Endodermal cell (in vitro differentiated cells): ENCODE measurements at regions not wholly inside any gene's neighbourhood (a gene's known extent, or its start where the extent isn't known, plus 50 kb on each side); places are given as distances from the start of the nearest gene placed in this dataset.

Source experiments
- DNase-seq: peaks from one replicate; pipeline ENCODE4 v3.0.0-alpha.2; 2017
- H3K27ac ChIP-seq: 2 replicates; pipeline ENCODE4 v1.5.1; 2013; ENCODE audit warnings: mild to moderate bottlenecking, low read depth, low read length, moderate library complexity
- H3K27me3 ChIP-seq: 2 replicates; pipeline ENCODE4 v1.6.1; 2013; ENCODE audit warnings: mild to moderate bottlenecking, low read length, moderate library complexity; ENCODE audit not compliant: insufficient read depth, control insufficient read depth, poor library complexity, severe bottlenecking
- H3K36me3 ChIP-seq: 2 replicates; pipeline ENCODE4 v1.7.0; 2013; ENCODE audit warnings: mild to moderate bottlenecking, low read length, moderate library complexity; ENCODE audit not compliant: control insufficient read depth, insufficient read depth
- H3K4me1 ChIP-seq: one replicate; pipeline ENCODE4 v1.7.0; 2013; ENCODE audit warnings: low read length; ENCODE audit not compliant: control insufficient read depth, insufficient read depth
- H3K4me3 ChIP-seq: 2 replicates; pipeline ENCODE4 v1.5.1; 2013; ENCODE audit warnings: mild to moderate bottlenecking, low read length, moderate library complexity
- H3K9ac ChIP-seq: 2 replicates; pipeline ENCODE4 v1.6.1; 2013; ENCODE audit warnings: mild to moderate bottlenecking, low read length, moderate library complexity; ENCODE audit not compliant: poor library complexity, severe bottlenecking; ENCODE audit errors: extremely low read depth
- H3K9me3 ChIP-seq: 2 replicates; pipeline ENCODE4 v1.6.1; 2013; ENCODE audit warnings: mild to moderate bottlenecking, low read length, moderate library complexity; ENCODE audit not compliant: control insufficient read depth
- H3K27ac Mint-ChIP-seq: 2 replicates; pipeline ENCODE4 v1.8.0; 2020; ENCODE audit warnings: mixed read lengths
- H3K27me3 Mint-ChIP-seq: 2 replicates; pipeline ENCODE4 v1.8.0; 2021; ENCODE audit warnings: mild to moderate bottlenecking, mixed read lengths; ENCODE audit not compliant: insufficient read depth
- H3K36me3 Mint-ChIP-seq: 2 replicates; pipeline ENCODE4 v1.8.0; 2020; ENCODE audit warnings: low read depth, mixed read lengths
- H3K4me1 Mint-ChIP-seq: 2 replicates; pipeline ENCODE4 v1.8.0; 2020; ENCODE audit warnings: mixed read lengths
- H3K4me3 Mint-ChIP-seq: 2 replicates; pipeline ENCODE4 v1.8.0; 2020; ENCODE audit warnings: mild to moderate bottlenecking, moderate library complexity, mixed read lengths
- H3K9me3 Mint-ChIP-seq: 2 replicates; pipeline ENCODE4 v1.8.0; 2020; ENCODE audit warnings: mild to moderate bottlenecking, mixed read lengths
- CTCF ChIP-seq: fragments of 200-600 bp; sonication (generic); conservative IDR thresholded peaks from 2 replicates; pipeline ENCODE4 v1.5.0; 2021; ENCODE audit warnings: antibody characterized with exemption, mild to moderate bottlenecking
- WGBS, 2 experiments: methylation state at CpG; one replicate each; pipeline versions ENCODE4 v1.1.5 to v1.1.7; 2013; ENCODE audit warnings: missing lambda C conversion rate in 2 of 2, mixed read lengths in 1 of 2; ENCODE audit not compliant: insufficient coverage in 1 of 2, insufficient read length in 1 of 2; 5-methylcytosine and 5-hydroxymethylcytosine counted together

DNA sequence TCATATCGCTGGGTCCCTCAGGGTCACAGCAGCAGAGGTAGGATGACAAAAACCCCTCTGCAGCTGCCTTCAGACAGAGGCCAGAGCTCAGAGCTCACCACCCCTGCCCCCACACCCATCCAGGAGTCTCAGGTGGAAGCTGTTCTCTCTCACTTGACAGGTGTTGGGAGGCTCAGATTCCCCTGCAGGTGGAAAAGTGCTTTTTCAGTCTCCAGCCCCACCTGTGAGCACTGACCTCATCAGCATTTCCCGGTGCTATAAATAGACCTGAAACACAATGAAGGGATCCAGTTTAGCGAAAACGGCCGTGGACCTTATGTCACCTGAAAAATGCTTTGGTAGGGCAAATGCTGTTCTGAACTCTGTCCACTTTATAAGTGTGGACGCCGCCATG is 254.9 kb downstream of the NDUFA10 start:
- no peaks in the 10 kb centered on the region for H3K36me3 Mint-ChIP-seq
- 93% methylated on average over 6 to 7 of the region's 7 CpGs for WGBS, 2 experiments

DNA sequence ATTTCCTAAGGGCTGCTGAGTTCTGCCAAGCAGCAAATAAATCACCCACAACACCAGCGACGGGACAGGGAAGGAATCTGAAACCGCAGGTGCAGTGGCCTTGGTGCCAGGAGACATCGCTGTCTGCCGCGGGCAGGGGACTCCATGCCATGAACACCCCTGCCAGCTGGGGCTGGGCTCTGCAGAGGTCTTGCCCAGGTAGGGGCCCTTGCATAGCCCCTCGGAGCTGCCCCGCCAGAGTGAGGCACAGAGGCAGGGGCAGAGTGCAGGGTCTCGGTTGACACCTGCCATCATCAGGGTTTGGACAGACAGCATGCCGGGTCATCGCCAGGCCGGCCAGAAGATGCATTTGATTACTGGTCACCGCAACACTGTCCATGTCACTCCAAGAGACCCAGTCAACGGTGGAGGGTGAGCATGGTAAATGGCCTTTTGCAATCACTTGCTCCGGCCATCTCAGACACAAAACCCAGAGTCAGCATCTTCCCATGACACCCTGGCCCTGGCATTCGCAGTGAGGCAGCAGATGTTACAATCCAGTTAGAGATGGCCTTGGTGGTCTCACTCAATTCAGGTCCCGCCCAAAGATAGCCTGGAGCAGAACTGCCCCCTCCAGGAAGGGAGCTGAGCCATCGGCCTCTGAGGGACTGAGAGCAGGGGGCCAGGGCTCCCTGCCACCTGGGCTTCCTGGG is 255.4 kb downstream of the NDUFA10 start:
- no peaks in the 10 kb centered on the region for H3K4me1 Mint-ChIP-seq
- Histone ChIP-seq H3K27ac (no peak overlapping the region), H3K36me3 (no peaks in the 10 kb centered on the region), H3K9me3 (peaks cover 7% of the 10 kb centered on the region), H3K4me3 (no peak overlapping the region), H3K27me3 (no peaks in the 10 kb centered on the region), H3K9ac (no peak overlapping the region), H3K4me1 (no peaks in the 10 kb centered on the region)
- peaks cover 17% of the 10 kb centered on the region for H3K9me3 Mint-ChIP-seq
- no peak overlapping the region for H3K4me3 Mint-ChIP-seq
- WGBS, 2 experiments, result 92% methylated on average over 13 to 18 of the region's 18 CpGs
- H3K36me3 Mint-ChIP-seq, result no peaks in the 10 kb centered on the region
- TF ChIP-seq CTCF, result no peak
- no peak overlapping the region for H3K27ac Mint-ChIP-seq
- no peak for DNase-seq
- H3K27me3 Mint-ChIP-seq, result peaks cover 6% of the 10 kb centered on the region

More for the DNA sequence above, 254.9 kb downstream of the NDUFA10 start:
- no peaks in the 10 kb centered on the region for H3K4me1 ChIP-seq
- H3K27ac Mint-ChIP-seq, result no peak overlapping the region
- H3K36me3 ChIP-seq, result no peaks in the 10 kb centered on the region
- no peak overlapping the region for H3K4me3 Mint-ChIP-seq
- no peak overlapping the region for H3K9ac ChIP-seq
- no peaks in the 10 kb centered on the region for H3K27me3 ChIP-seq
- no peak overlapping the region for H3K4me3 ChIP-seq
- H3K27me3 Mint-ChIP-seq, result peaks cover 6% of the 10 kb centered on the region
- peaks cover 17% of the 10 kb centered on the region for H3K9me3 Mint-ChIP-seq
- no peak overlapping the region for H3K27ac ChIP-seq
- H3K9me3 ChIP-seq, result peaks cover 7% of the 10 kb centered on the region
- no peak for DNase-seq
- TF ChIP-seq CTCF, result peak; percentile 39
- no peaks in the 10 kb centered on the region for H3K4me1 Mint-ChIP-seq

GRCh38 chr2:239768907-239769553 is 256.1 kb downstream of the NDUFA10 start:
- no peak for DNase-seq
- no peak for TF ChIP-seq CTCF
- no peak overlapping the region for H3K4me3 ChIP-seq
- Mint-ChIP-seq H3K27me3 (peaks cover 4% of the 10 kb centered on the region), H3K9me3 (peaks cover 17% of the 10 kb centered on the region), H3K4me3 (no peak overlapping the region), H3K27ac (no peak overlapping the region), H3K36me3 (no peaks in the 10 kb centered on the region), H3K4me1 (no peaks in the 10 kb centered on the region)
- peaks cover 7% of the 10 kb centered on the region for H3K9me3 ChIP-seq
- H3K27me3 ChIP-seq, result no peaks in the 10 kb centered on the region
- WGBS, 2 experiments, result 91 to 94% methylated on average over 4 to 10 of the region's 10 CpGs
- no peaks in the 10 kb centered on the region for H3K4me1 ChIP-seq
- H3K27ac ChIP-seq, result no peak overlapping the region
- H3K9ac ChIP-seq, result no peak overlapping the region
- no peaks in the 10 kb centered on the region for H3K36me3 ChIP-seq
